ENCODE measurements at regions not wholly inside any gene's neighbourhood (a gene's known extent, or its start where the extent isn't known, plus 50 kb on each side); places are given as distances from the start of the nearest gene placed in this dataset.

GRCh38 chr2:18750672-18751554, 161.5 kb upstream of the NT5C1B start:
- TF ChIP-seq FOXA1 (IDR thresholded peaks at IDR 0.05), result no peak
- no peak for TF ChIP-seq FOXA1 (CRISPR knock-in tag; IDR thresholded peaks at IDR 0.05)
- TF ChIP-seq ZNF75D (CRISPR knock-in tag; IDR thresholded peaks at IDR 0.05; ENCODE audit: borderline replicate concordance), result no peak
- TF ChIP-seq ZNF740 (CRISPR knock-in tag; IDR thresholded peaks at IDR 0.05), result no peak
